ENCODE measurements at regions not wholly inside any gene's neighbourhood (a gene's known extent, or its start where the extent isn't known, plus 50 kb on each side); places are given as distances from the start of the nearest gene placed in this dataset.

- no peak for DNase-seq (ENCODE audit: low read depth in 1 of 2, low spot score in 1 of 2)
These were observed 110.2 kb upstream of the ISL1 start for GRCh38 chr5:51273021-51273420.

GRCh38 chr5:51273871-51274270 is 109.4 kb upstream of the ISL1 start:
- no peak for DNase-seq (ENCODE audit: low read depth in 1 of 2, low spot score in 1 of 2)

GRCh38 chr5:51275428-51275827 is 107.8 kb upstream of the ISL1 start:
- no peak for DNase-seq (ENCODE audit: low read depth in 1 of 2, low spot score in 1 of 2)

- DNase-seq (ENCODE audit: low read depth in 1 of 2, low spot score in 1 of 2): no peak
These were observed 107.0 kb upstream of the ISL1 start for GRCh38 chr5:51276250-51276649.

- DNase-seq (ENCODE audit: low read depth in 1 of 2, low spot score in 1 of 2): no peak
These were observed 104.7 kb upstream of the ISL1 start for GRCh38 chr5:51278539-51278938.

- no peak for DNase-seq (ENCODE audit: low read depth in 1 of 2, low spot score in 1 of 2)
These were observed 103.1 kb upstream of the ISL1 start for GRCh38 chr5:51279983-51280706.

- DNase-seq (ENCODE audit: low read depth in 1 of 2, low spot score in 1 of 2): no peak
These were observed 97.2 kb upstream of the ISL1 start for GRCh38 chr5:51286046-51286445.

- DNase-seq (ENCODE audit: low read depth in 1 of 2, low spot score in 1 of 2): no peak
These were observed 80.9 kb upstream of the ISL1 start for GRCh38 chr5:51302343-51302742.

GRCh38 chr5:51326844-51327243 is 56.4 kb upstream of the ISL1 start:
- no peak for DNase-seq (ENCODE audit: low read depth in 1 of 2, low spot score in 1 of 2)

All from stimulated activated CD4-positive, alpha-beta T cell treated with anti-CD3 and anti-CD28 coated beads, Interleukin-15, amount 100 ng/mL, for 1 hour (primary cell).